Right lobe of liver (tissue), 4 donors: ENCODE measurements at regions not wholly inside any gene's neighbourhood (a gene's known extent, or its start where the extent isn't known, plus 50 kb on each side); places are given as distances from the start of the nearest gene placed in this dataset.

Experiments used
- CTCF ChIP-seq, 4 donors: fragments of 200-600 bp in 3 of 4; fragments of 450-650 bp in 1 of 4; IDR thresholded peaks; one replicate each; pipeline versions ENCODE4 v1.5.1 to v1.8.0; 2016 to 2022; ENCODE audit warnings: antibody characterized with exemption in 4 of 4, mild to moderate bottlenecking in 2 of 4
- POLR2A ChIP-seq: fragments of 450-650 bp; IDR thresholded peaks from one replicate; pipeline ENCODE4 v1.6.1; 2017; ENCODE audit warnings: antibody characterized with exemption, mild to moderate bottlenecking
- donor health status: DM: no; HTN: no; CAD: no.
- donor health status: DM: no; HTN: no; CAD: no.
- donor health status: DM: no; HTN: yes; CAD: no.

- TF ChIP-seq CTCF (IDR thresholded peaks at IDR 0.05): no peak
- TF ChIP-seq POLR2A: no peak
These were observed 179.1 kb downstream of the PHETA1 start for GRCh38 chr12:111189792-111190191.
